ENCODE measurements at regions not wholly inside any gene's neighbourhood (a gene's known extent, or its start where the extent isn't known, plus 50 kb on each side); places are given as distances from the start of the nearest gene placed in this dataset.
"Not testable (repeated sequence)": the region's sequence is repeated elsewhere in the genome, so short reads cannot be mapped to it uniquely, and the experiment has no call there.

GRCh38 chr2:220586980-220587530 is 959.6 kb downstream of the SLC4A3 start:
- no peak overlapping the region for H3K4me3 ChIP-seq
- H3K4me1 ChIP-seq, result no peaks in the 10 kb centered on the region
- H3K27me3 ChIP-seq (ENCODE audit: low read depth), result no peaks in the 10 kb centered on the region; the same call in 1 of the 2 replicates
- no peaks in the 10 kb centered on the region for H3K36me3 ChIP-seq (replicated peaks)
- in situ Hi-C loops (cut with MboI; ENCODE audit: low sequenced_read_pairs), result no loop called here
- no peak for DNase-seq (ENCODE audit: low spot score in 2 of 2)
- no peaks in the 10 kb centered on the region for H3K9me3 ChIP-seq

GRCh38 chr2:220588148-220588547 is 960.7 kb downstream of the SLC4A3 start:
- in situ Hi-C loops (cut with MboI; ENCODE audit: low sequenced_read_pairs), result no loop called here
- Histone ChIP-seq H3K4me1 (no peaks in the 10 kb centered on the region), H3K9me3 (no peaks in the 10 kb centered on the region), H3K36me3 (replicated peaks) (no peaks in the 10 kb centered on the region), H3K4me3 (no peak overlapping the region), H3K27me3 (ENCODE audit: low read depth) (no peaks in the 10 kb centered on the region; the same call in 1 of the 2 replicates)
- no peak for DNase-seq (ENCODE audit: low spot score in 2 of 2)

GRCh38 chr2:220590476-220590875 is 963.0 kb downstream of the SLC4A3 start:
- H3K9me3 ChIP-seq, result no peaks in the 10 kb centered on the region
- no peaks in the 10 kb centered on the region for H3K36me3 ChIP-seq (replicated peaks)
- in situ Hi-C loops (cut with MboI; ENCODE audit: low sequenced_read_pairs), result no loop called here
- DNase-seq (ENCODE audit: low spot score in 2 of 2), result no peak
- no peaks in the 10 kb centered on the region for H3K4me1 ChIP-seq
- no peak overlapping the region for H3K4me3 ChIP-seq
- no peaks in the 10 kb centered on the region; the same call in 1 of the 2 replicates for H3K27me3 ChIP-seq (ENCODE audit: low read depth)

GRCh38 chr2:220593526-220593925 is 966.1 kb downstream of the SLC4A3 start:
- Histone ChIP-seq H3K9me3 (no peaks in the 10 kb centered on the region), H3K4me1 (no peaks in the 10 kb centered on the region), H3K4me3 (no peak overlapping the region), H3K36me3 (replicated peaks) (no peaks in the 10 kb centered on the region), H3K27me3 (ENCODE audit: low read depth) (no peaks in the 10 kb centered on the region)
- no peak for DNase-seq (ENCODE audit: low spot score in 2 of 2)
- in situ Hi-C loops (cut with MboI; ENCODE audit: low sequenced_read_pairs), result no loop called here

- no peak for DNase-seq (ENCODE audit: low spot score in 2 of 2)
- in situ Hi-C loops (cut with MboI; ENCODE audit: low sequenced_read_pairs), result no loop called here
- no peaks in the 10 kb centered on the region for H3K9me3 ChIP-seq
- no peaks in the 10 kb centered on the region for H3K36me3 ChIP-seq (replicated peaks)
- H3K27me3 ChIP-seq (ENCODE audit: low read depth), result no peaks in the 10 kb centered on the region
- no peak overlapping the region for H3K4me3 ChIP-seq
- no peaks in the 10 kb centered on the region for H3K4me1 ChIP-seq
Measured at GRCh38 chr2:220601674-220602073, 970.4 kb downstream of the EPHA4 start.

GRCh38 chr2:220613004-220613403 is 959.1 kb downstream of the EPHA4 start:
- H3K9me3 ChIP-seq; H3K27me3 ChIP-seq (ENCODE audit: low read depth); H3K36me3 ChIP-seq (replicated peaks); DNase-seq (ENCODE audit: low spot score in 2 of 2); H3K4me1 ChIP-seq; H3K4me3 ChIP-seq; in situ Hi-C loops (cut with MboI; ENCODE audit: low sequenced_read_pairs): not testable (repeated sequence)

- no peak overlapping the region for H3K4me3 ChIP-seq
- in situ Hi-C loops (cut with MboI; ENCODE audit: low sequenced_read_pairs), result no loop called here
- DNase-seq (ENCODE audit: low spot score in 2 of 2), result no peak
- no peaks in the 10 kb centered on the region for H3K4me1 ChIP-seq
- H3K36me3 ChIP-seq (replicated peaks), result no peaks in the 10 kb centered on the region
- H3K27me3 ChIP-seq (ENCODE audit: low read depth), result no peaks in the 10 kb centered on the region
- H3K9me3 ChIP-seq, result no peaks in the 10 kb centered on the region
Measured at GRCh38 chr2:220614064-220614463, 958.0 kb downstream of the EPHA4 start.

- no peaks in the 10 kb centered on the region for H3K4me1 ChIP-seq
- in situ Hi-C loops (cut with MboI; ENCODE audit: low sequenced_read_pairs), result no loop called here
- H3K4me3 ChIP-seq, result no peak overlapping the region
- no peaks in the 10 kb centered on the region for H3K27me3 ChIP-seq (ENCODE audit: low read depth)
- H3K36me3 ChIP-seq (replicated peaks), result no peaks in the 10 kb centered on the region
- H3K9me3 ChIP-seq, result no peaks in the 10 kb centered on the region
- DNase-seq (ENCODE audit: low spot score in 2 of 2), result no peak
Measured at GRCh38 chr2:220619525-220620220, 952.4 kb downstream of the EPHA4 start.

- Histone ChIP-seq H3K4me1 (no peaks in the 10 kb centered on the region), H3K4me3 (no peak overlapping the region), H3K9me3 (no peaks in the 10 kb centered on the region), H3K36me3 (replicated peaks) (no peaks in the 10 kb centered on the region), H3K27me3 (ENCODE audit: low read depth) (0 out of 2 replicates have a peak, but pooled peaks cover 6% of the 10 kb centered on the region)
- in situ Hi-C loops (cut with MboI; ENCODE audit: low sequenced_read_pairs), result no loop called here
- no peak for DNase-seq (ENCODE audit: low spot score in 2 of 2)
Measured at GRCh38 chr2:220626603-220627002, 945.5 kb downstream of the EPHA4 start.

GRCh38 chr2:220628252-220628651 is 943.9 kb downstream of the EPHA4 start:
- Histone ChIP-seq H3K4me3 (no peak overlapping the region), H3K27me3 (ENCODE audit: low read depth) (0 out of 2 replicates have a peak, but pooled peaks cover 6% of the 10 kb centered on the region), H3K4me1 (no peaks in the 10 kb centered on the region), H3K9me3 (no peaks in the 10 kb centered on the region), H3K36me3 (replicated peaks) (no peaks in the 10 kb centered on the region)
- in situ Hi-C loops (cut with MboI; ENCODE audit: low sequenced_read_pairs), result no loop called here
- DNase-seq (ENCODE audit: low spot score in 2 of 2), result no peak

- Histone ChIP-seq H3K36me3 (replicated peaks) (no peaks in the 10 kb centered on the region), H3K4me1 (no peaks in the 10 kb centered on the region), H3K27me3 (ENCODE audit: low read depth) (no peaks in the 10 kb centered on the region), H3K4me3 (no peak overlapping the region), H3K9me3 (no peaks in the 10 kb centered on the region)
- no peak for DNase-seq (ENCODE audit: low spot score in 2 of 2)
- in situ Hi-C loops (cut with MboI; ENCODE audit: low sequenced_read_pairs), result no loop called here
Measured at GRCh38 chr2:220641137-220641536, 931.0 kb downstream of the EPHA4 start.

- Histone ChIP-seq H3K4me3 (no peak overlapping the region), H3K36me3 (replicated peaks) (no peaks in the 10 kb centered on the region), H3K27me3 (ENCODE audit: low read depth) (no peaks in the 10 kb centered on the region), H3K9me3 (no peaks in the 10 kb centered on the region), H3K4me1 (no peaks in the 10 kb centered on the region)
- DNase-seq (ENCODE audit: low spot score in 2 of 2), result no peak
- in situ Hi-C loops (cut with MboI; ENCODE audit: low sequenced_read_pairs), result no loop called here
Measured at GRCh38 chr2:220646424-220646823, 925.7 kb downstream of the EPHA4 start.

- Histone ChIP-seq H3K4me3 (no peak overlapping the region), H3K9me3 (no peaks in the 10 kb centered on the region), H3K36me3 (replicated peaks) (no peaks in the 10 kb centered on the region), H3K4me1 (no peaks in the 10 kb centered on the region), H3K27me3 (ENCODE audit: low read depth) (peaks cover 2% of the 10 kb centered on the region; the same call in 1 of the 2 replicates)
- DNase-seq (ENCODE audit: low spot score in 2 of 2), result no peak
- in situ Hi-C loops (cut with MboI; ENCODE audit: low sequenced_read_pairs), result no loop called here
Measured at GRCh38 chr2:220648628-220649027, 923.5 kb downstream of the EPHA4 start.

- in situ Hi-C loops (cut with MboI; ENCODE audit: low sequenced_read_pairs), result no loop called here
- no peaks in the 10 kb centered on the region for H3K4me1 ChIP-seq
- no peaks in the 10 kb centered on the region for H3K9me3 ChIP-seq
- H3K27me3 ChIP-seq (ENCODE audit: low read depth), result peaks cover 10% of the 10 kb centered on the region; the same call in 1 of the 2 replicates
- DNase-seq (ENCODE audit: low spot score in 2 of 2), result no peak
- H3K4me3 ChIP-seq, result no peak overlapping the region
- H3K36me3 ChIP-seq (replicated peaks), result no peaks in the 10 kb centered on the region
Measured at GRCh38 chr2:220653776-220654175, 918.3 kb downstream of the EPHA4 start.

Measured in HAP-1 (cell line).